HepG2 (cell line): ENCODE measurements at regions not wholly inside any gene's neighbourhood (a gene's known extent, or its start where the extent isn't known, plus 50 kb on each side); places are given as distances from the start of the nearest gene placed in this dataset.

Experiments used
- ATAC-seq: fragments of 200-7000 bp; cut with Tn5 transposase; 3 replicates; pipeline ENCODE4 v1.9.1; 2020; ENCODE audit warnings: mild to moderate bottlenecking, moderate library complexity
- BruUV-seq: library from RNA; stranded (reverse); fragments of 400-500 nt; replicated peaks from 2 replicates; lab custom pipeline; 2021; lab: Mats Ljungman, UMichigan
- CTCF ChIA-PET: fragments of 300-600 bp; formaldehyde crosslinking; extraction: SDS; loops from one replicate; lab custom pipeline; 2021; ENCODE audit warnings: low total read pairs, inconsistent platforms, low intra/inter-chr PET ratio; lab: Yijun Ruan, JAX
- POLR2A ChIA-PET: fragments of 350-600 bp; sonication (Branson Sonifier 250); formaldehyde crosslinking; loops from one replicate; lab custom pipeline; 2020; ENCODE audit warnings: antibody characterized with exemption, inconsistent platforms; lab: Yijun Ruan, JAX
- DNase-seq: peaks from one replicate; pipeline ENCODE4 v3.0.0-alpha.2; 2015; ENCODE audit warnings: low spot score
- FAIRE-seq: peaks from 3 replicates; lab custom pipeline; 2011; peaks lifted over from hg19 to GRCh38; lab: Jason Lieb, UNC
- H2AFZ ChIP-seq: one replicate; pipeline ENCODE4 v1.6.1; 2011; ENCODE audit warnings: low read length, inconsistent platforms
- H3K27ac ChIP-seq: fragments of 300-600 bp; 3 replicates; pipeline ENCODE4 v1.8.0; 2011; ENCODE audit warnings: mixed run types, mild to moderate bottlenecking, mixed read lengths, low read length, inconsistent platforms; ENCODE audit not compliant: insufficient read depth; ENCODE audit errors: extremely low read length
- H3K27me3 ChIP-seq, 2 experiments: fragments of 200-600 bp in 1 of 2; 2 replicates in 1 of 2; 3 replicates in 1 of 2; pipeline versions ENCODE4 v1.6.0 to v1.8.0; 2011; ENCODE audit warnings: low read length in 2 of 2, mild to moderate bottlenecking in 2 of 2, moderate library complexity in 2 of 2, inconsistent platforms in 1 of 2; ENCODE audit not compliant: insufficient read depth in 2 of 2, control insufficient read depth in 1 of 2
- H3K36me3 ChIP-seq, 2 experiments: fragments of 200-600 bp in 1 of 2; replicated peaks in 1 of 2; 2 replicates in 1 of 2; 3 replicates in 1 of 2; pipeline versions ENCODE4 v1.5.1 to v1.8.0; 2011; ENCODE audit warnings: low read length in 2 of 2, inconsistent platforms in 1 of 2; ENCODE audit not compliant: insufficient read depth in 2 of 2, control insufficient read depth in 1 of 2
- H3K4me1 ChIP-seq: 2 replicates; pipeline ENCODE4 v1.5.1; 2012; ENCODE audit warnings: low read length, inconsistent platforms; ENCODE audit not compliant: insufficient read depth
- H3K4me2 ChIP-seq: 2 replicates; pipeline ENCODE4 v1.6.0; 2011; ENCODE audit warnings: low read depth, low read length, inconsistent platforms
- H3K4me3 ChIP-seq, 3 experiments: fragments of 200-600 bp in 1 of 3; sonication (generic), shearing (Covaris generic) in 1 of 3; replicated peaks in 1 of 3; 2 replicates each; pipeline ENCODE4 v1.5.1; 2011 to 2016; ENCODE audit warnings: low read length in 3 of 3, inconsistent platforms in 2 of 3, low read depth in 2 of 3, mild to moderate bottlenecking in 2 of 3, control low read depth in 1 of 3, mixed read lengths in 1 of 3; ENCODE audit not compliant: insufficient read depth in 1 of 3
- H3K79me2 ChIP-seq: one replicate; pipeline ENCODE4 v1.6.1; 2011; ENCODE audit warnings: low read length, inconsistent platforms; ENCODE audit not compliant: insufficient read depth
- H3K9ac ChIP-seq: 2 replicates; pipeline ENCODE4 v1.6.0; 2011; ENCODE audit warnings: mild to moderate bottlenecking, low read depth, low read length, inconsistent platforms; ENCODE audit not compliant: insufficient read depth
- H3K9me3 ChIP-seq: 2 replicates; pipeline ENCODE4 v1.5.1; 2012; ENCODE audit warnings: mild to moderate bottlenecking, low read length
- H4K20me1 ChIP-seq: 2 replicates; pipeline ENCODE4 v1.6.0; 2011; ENCODE audit warnings: inconsistent platforms, mild to moderate bottlenecking, low read length, moderate library complexity; ENCODE audit not compliant: insufficient read depth
- EP300 ChIP-seq, 3 experiments: sonication (generic) in 1 of 3; formaldehyde crosslinking in 1 of 3; IDR thresholded peaks; 2 replicates each; pipeline versions ENCODE4 v1.5.1 to v1.6.1; 2011 to 2020; ENCODE audit warnings: low read depth in 2 of 3, low read length in 2 of 3, borderline replicate concordance in 1 of 3, improper control_type of control experiment in 1 of 3, mild to moderate bottlenecking in 1 of 3, missing genetic modification reagents in 1 of 3, moderate library complexity in 1 of 3
- NFKB2 ChIP-seq: sonication (generic); formaldehyde crosslinking; IDR thresholded peaks from 2 replicates; pipeline ENCODE4 v1.4.0; 2020; ENCODE audit warnings: missing genetic modification reagents, borderline replicate concordance
- RAD21 ChIP-seq: fragments of 450-650 bp; formaldehyde crosslinking; IDR thresholded peaks from 2 replicates; pipeline ENCODE4 v1.5.0; 2020; ENCODE audit warnings: mild to moderate bottlenecking
- ZFP1 ChIP-seq: IDR thresholded peaks from 2 replicates; pipeline ENCODE4 v1.6.1; 2016
- ZNF501 ChIP-seq: sonication (generic); formaldehyde crosslinking; IDR thresholded peaks from 2 replicates; pipeline ENCODE4 v1.5.1; 2020; ENCODE audit warnings: mild to moderate bottlenecking, moderate library complexity, missing genetic modification reagents
- WGBS: methylation state at CpG from one replicate; pipeline ENCODE4 v1.1.6; 2017; ENCODE audit warnings: low lambda C conversion rate; 5-methylcytosine and 5-hydroxymethylcytosine counted together
- in situ Hi-C: cut with HindIII; loops from 2 replicates; pipeline ENCODE4 v1.10.0; 2017; ENCODE audit warnings: low pct_unique_long_range_greater_than_20kb; ENCODE audit not compliant: extremely low pct_ligation_motif_present
- intact Hi-C: fragments of 100-400 bp; cut with micrococcal nuclease; formaldehyde crosslinking; loops from one replicate; pipeline ENCODE4 v1.10.0; 2022; ENCODE audit not compliant: unreplicated experiment
- TF ChIP-seq, protein P1 (sequence below): sonication (generic); formaldehyde crosslinking; IDR thresholded peaks from 2 replicates; pipeline ENCODE4 v1.5.1; 2020; ENCODE audit warnings: missing genetic modification reagents, mild to moderate bottlenecking, borderline replicate concordance
- TF ChIP-seq, protein P2 (sequence below): fragments of 450-650 bp; IDR thresholded peaks from 2 replicates; pipeline ENCODE4 v1.6.1; 2016
- TF ChIP-seq, protein P3 (sequence below): sonication (generic); formaldehyde crosslinking; IDR thresholded peaks from 2 replicates; pipeline ENCODE4 v1.5.0; 2020; ENCODE audit warnings: missing genetic modification reagents
- TF ChIP-seq, protein P4 (sequence below): sonication (generic); formaldehyde crosslinking; IDR thresholded peaks from 2 replicates; pipeline ENCODE4 v1.4.0; 2020; ENCODE audit warnings: missing genetic modification reagents
- TF ChIP-seq, protein P5 (sequence below): IDR thresholded peaks from 2 replicates; pipeline ENCODE4 v1.6.1; 2016; ENCODE audit warnings: mild to moderate bottlenecking

DNA sequence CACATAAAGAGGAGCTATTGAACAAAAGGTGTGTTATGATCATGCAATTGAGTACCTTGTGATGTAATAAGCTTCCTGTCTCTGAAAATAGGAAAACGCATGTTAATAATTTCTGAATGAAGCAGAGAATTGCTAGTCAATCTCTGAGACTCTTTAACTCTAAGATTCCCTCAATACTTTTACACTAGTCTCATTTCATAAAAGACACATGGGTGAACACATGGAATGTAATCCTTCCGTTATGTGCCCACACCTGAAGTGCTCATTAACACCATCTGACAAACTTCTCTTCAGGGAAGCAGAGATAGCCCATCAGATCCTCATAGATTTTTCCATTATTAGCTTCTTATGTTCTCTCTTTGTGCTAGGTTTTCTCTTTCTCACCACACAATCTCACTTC lies 182.4 kb downstream of the TLR4 start:
- H3K9me3 ChIP-seq = peaks cover 35% of the 10 kb centered on the region
- ATAC-seq (no peak), DNase-seq (no peak)
- CTCF ChIA-PET = no interaction called here
- no peak overlapping the region for H3K27ac ChIP-seq
- no peak overlapping the region for H3K4me3 ChIP-seq
- in situ Hi-C loops = no loop called here
- intact Hi-C loops = no loop called here
- BruUV-seq = no TSS peak
- TF ChIP-seq, protein P1, sequence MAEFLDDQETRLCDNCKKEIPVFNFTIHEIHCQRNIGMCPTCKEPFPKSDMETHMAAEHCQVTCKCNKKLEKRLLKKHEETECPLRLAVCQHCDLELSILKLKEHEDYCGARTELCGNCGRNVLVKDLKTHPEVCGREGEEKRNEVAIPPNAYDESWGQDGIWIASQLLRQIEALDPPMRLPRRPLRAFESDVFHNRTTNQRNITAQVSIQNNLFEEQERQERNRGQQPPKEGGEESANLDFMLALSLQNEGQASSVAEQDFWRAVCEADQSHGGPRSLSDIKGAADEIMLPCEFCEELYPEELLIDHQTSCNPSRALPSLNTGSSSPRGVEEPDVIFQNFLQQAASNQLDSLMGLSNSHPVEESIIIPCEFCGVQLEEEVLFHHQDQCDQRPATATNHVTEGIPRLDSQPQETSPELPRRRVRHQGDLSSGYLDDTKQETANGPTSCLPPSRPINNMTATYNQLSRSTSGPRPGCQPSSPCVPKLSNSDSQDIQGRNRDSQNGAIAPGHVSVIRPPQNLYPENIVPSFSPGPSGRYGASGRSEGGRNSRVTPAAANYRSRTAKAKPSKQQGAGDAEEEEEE (CRISPR knock-in tag) = no peak
- TF ChIP-seq, protein P2, sequence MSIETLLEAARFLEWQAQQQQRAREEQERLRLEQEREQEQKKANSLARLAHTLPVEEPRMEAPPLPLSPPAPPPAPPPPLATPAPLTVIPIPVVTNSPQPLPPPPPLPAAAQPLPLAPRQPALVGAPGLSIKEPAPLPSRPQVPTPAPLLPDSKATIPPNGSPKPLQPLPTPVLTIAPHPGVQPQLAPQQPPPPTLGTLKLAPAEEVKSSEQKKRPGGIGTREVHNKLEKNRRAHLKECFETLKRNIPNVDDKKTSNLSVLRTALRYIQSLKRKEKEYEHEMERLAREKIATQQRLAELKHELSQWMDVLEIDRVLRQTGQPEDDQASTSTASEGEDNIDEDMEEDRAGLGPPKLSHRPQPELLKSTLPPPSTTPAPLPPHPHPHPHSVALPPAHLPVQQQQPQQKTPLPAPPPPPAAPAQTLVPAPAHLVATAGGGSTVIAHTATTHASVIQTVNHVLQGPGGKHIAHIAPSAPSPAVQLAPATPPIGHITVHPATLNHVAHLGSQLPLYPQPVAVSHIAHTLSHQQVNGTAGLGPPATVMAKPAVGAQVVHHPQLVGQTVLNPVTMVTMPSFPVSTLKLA = peak; percentile 49; the same call in 1 of the 2 replicates
- TF ChIP-seq, all 625 proteins: peak for 1
- POLR2A ChIA-PET = no interaction called here
- H3K27me3 ChIP-seq = no peaks in the 10 kb centered on the region
- H3K4me1 ChIP-seq = no peaks in the 10 kb centered on the region
- no peaks in the 10 kb centered on the region for H3K36me3 ChIP-seq
- no peak overlapping the region for H2AFZ ChIP-seq
- no peak for FAIRE-seq
- H4K20me1 ChIP-seq = no peaks in the 10 kb centered on the region
- WGBS = 3% methylated on average over 2 of the region's 2 CpGs
- no peaks in the 10 kb centered on the region for H3K79me2 ChIP-seq
- no peak overlapping the region for H3K9ac ChIP-seq
- no peak overlapping the region for H3K4me2 ChIP-seq

DNA sequence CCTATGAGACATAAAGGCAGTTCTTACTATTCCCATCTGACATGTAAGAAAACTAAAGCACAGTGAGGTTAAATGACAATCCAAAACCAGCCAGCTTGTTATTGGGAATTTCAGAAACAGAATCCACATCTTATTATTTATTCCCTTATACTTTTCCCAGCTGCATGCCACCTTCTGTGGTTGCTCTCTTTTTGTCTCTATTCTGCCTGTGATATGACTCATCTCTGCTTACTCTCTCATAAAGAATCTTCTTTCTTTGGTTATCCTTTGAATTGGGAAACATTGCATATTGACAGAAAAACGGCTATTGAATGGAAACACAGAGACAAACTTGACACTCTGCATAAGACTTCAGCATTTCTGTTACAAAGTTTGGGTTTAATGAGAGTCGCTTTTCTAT lies 183.2 kb downstream of the TLR4 start:
- no peaks in the 10 kb centered on the region for H3K4me1 ChIP-seq
- DNase-seq = no peak
- no peaks in the 10 kb centered on the region for H3K36me3 ChIP-seq
- H3K9me3 ChIP-seq = peaks cover 42% of the 10 kb centered on the region
- no peak overlapping the region for H2AFZ ChIP-seq
- WGBS = 20% methylated on average over 2 of the region's 2 CpGs
- in situ Hi-C loops = no loop called here
- intact Hi-C loops = no loop called here
- no peak overlapping the region for H3K4me2 ChIP-seq
- BruUV-seq = no TSS peak
- FAIRE-seq = no peak
- no peaks in the 10 kb centered on the region for H4K20me1 ChIP-seq
- H3K27me3 ChIP-seq = no peaks in the 10 kb centered on the region
- H3K79me2 ChIP-seq = no peaks in the 10 kb centered on the region
- no peak overlapping the region for H3K4me3 ChIP-seq
- no peak for ATAC-seq
- no peak overlapping the region for H3K27ac ChIP-seq
- POLR2A ChIA-PET = no interaction called here
- no peak overlapping the region for H3K9ac ChIP-seq
- CTCF ChIA-PET = no interaction called here
- TF ChIP-seq EP300 (IDR thresholded peaks at IDR 0.05; ENCODE audit: low read depth in 2 of 2, low read length in 2 of 2) = no peak
- no peak for TF ChIP-seq EP300 (CRISPR knock-in tag; IDR thresholded peaks at IDR 0.05; ENCODE audit: borderline replicate concordance)
- no peak for TF ChIP-seq ZFP1 (CRISPR knock-in tag)
- TF ChIP-seq, protein P3, sequence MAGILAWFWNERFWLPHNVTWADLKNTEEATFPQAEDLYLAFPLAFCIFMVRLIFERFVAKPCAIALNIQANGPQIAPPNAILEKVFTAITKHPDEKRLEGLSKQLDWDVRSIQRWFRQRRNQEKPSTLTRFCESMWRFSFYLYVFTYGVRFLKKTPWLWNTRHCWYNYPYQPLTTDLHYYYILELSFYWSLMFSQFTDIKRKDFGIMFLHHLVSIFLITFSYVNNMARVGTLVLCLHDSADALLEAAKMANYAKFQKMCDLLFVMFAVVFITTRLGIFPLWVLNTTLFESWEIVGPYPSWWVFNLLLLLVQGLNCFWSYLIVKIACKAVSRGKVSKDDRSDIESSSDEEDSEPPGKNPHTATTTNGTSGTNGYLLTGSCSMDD (CRISPR knock-in tag) = no peak
- no peak for TF ChIP-seq RAD21 (CRISPR knock-in tag)
- TF ChIP-seq NFKB2 (CRISPR knock-in tag) = no peak
- TF ChIP-seq, protein P4, sequence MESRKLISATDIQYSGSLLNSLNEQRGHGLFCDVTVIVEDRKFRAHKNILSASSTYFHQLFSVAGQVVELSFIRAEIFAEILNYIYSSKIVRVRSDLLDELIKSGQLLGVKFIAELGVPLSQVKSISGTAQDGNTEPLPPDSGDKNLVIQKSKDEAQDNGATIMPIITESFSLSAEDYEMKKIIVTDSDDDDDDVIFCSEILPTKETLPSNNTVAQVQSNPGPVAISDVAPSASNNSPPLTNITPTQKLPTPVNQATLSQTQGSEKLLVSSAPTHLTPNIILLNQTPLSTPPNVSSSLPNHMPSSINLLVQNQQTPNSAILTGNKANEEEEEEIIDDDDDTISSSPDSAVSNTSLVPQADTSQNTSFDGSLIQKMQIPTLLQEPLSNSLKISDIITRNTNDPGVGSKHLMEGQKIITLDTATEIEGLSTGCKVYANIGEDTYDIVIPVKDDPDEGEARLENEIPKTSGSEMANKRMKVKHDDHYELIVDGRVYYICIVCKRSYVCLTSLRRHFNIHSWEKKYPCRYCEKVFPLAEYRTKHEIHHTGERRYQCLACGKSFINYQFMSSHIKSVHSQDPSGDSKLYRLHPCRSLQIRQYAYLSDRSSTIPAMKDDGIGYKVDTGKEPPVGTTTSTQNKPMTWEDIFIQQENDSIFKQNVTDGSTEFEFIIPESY (CRISPR knock-in tag) = no peak
- TF ChIP-seq ZNF501 (CRISPR knock-in tag) = no peak
- TF ChIP-seq, protein P5, sequence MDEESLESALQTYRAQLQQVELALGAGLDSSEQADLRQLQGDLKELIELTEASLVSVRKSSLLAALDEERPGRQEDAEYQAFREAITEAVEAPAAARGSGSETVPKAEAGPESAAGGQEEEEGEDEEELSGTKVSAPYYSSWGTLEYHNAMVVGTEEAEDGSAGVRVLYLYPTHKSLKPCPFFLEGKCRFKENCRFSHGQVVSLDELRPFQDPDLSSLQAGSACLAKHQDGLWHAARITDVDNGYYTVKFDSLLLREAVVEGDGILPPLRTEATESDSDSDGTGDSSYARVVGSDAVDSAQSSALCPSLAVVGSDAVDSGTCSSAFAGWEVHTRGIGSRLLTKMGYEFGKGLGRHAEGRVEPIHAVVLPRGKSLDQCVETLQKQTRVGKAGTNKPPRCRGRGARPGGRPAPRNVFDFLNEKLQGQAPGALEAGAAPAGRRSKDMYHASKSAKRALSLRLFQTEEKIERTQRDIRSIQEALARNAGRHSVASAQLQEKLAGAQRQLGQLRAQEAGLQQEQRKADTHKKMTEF (CRISPR knock-in tag) = no peak
